HCT116 (cell line): ENCODE measurements at regions not wholly inside any gene's neighbourhood (a gene's known extent, or its start where the extent isn't known, plus 50 kb on each side); places are given as distances from the start of the nearest gene placed in this dataset.

Experiments
- EZH2phosphoT487 ChIP-seq: fragments of 200-600 bp; IDR thresholded peaks from 2 replicates; pipeline ENCODE4 v1.6.1; 2018; ENCODE audit warnings: antibody characterized with exemption, borderline replicate concordance
- MAX ChIP-seq: IDR thresholded peaks from 2 replicates; pipeline ENCODE4 v1.6.1; 2012
- POLR2A ChIP-seq: IDR thresholded peaks from 2 replicates; pipeline ENCODE4 v1.7.0; 2011; ENCODE audit warnings: borderline replicate concordance; ENCODE audit not compliant: insufficient read depth, insufficient read length; ENCODE audit errors: extremely low read depth
- POLR2AphosphoS5 ChIP-seq: IDR thresholded peaks from 2 replicates; pipeline ENCODE4 v1.6.1; 2011; ENCODE audit warnings: mild to moderate bottlenecking, low read depth, low read length, moderate library complexity
- YY1 ChIP-seq: IDR thresholded peaks from 2 replicates; pipeline ENCODE4 v1.6.1; 2011; ENCODE audit warnings: low read length, low read depth, moderate library complexity, mild to moderate bottlenecking; ENCODE audit not compliant: insufficient replicate concordance; ENCODE audit errors: extremely low read depth
- TF ChIP-seq, protein P1 (sequence below), 3 experiments: fragments of 200-600 bp in 1 of 3; sonication (generic) in 1 of 3; IDR thresholded peaks in 2 of 3; conservative IDR thresholded peaks in 1 of 3; 2 replicates each; pipeline ENCODE4 v1.5.1; 2012 to 2017; ENCODE audit warnings: low read depth in 2 of 3, low read length in 2 of 3, antibody characterized with exemption in 1 of 3, borderline replicate concordance in 1 of 3, control low read depth in 1 of 3, mild to moderate bottlenecking in 1 of 3, mixed read lengths in 1 of 3, mixed run types in 1 of 3, moderate library complexity in 1 of 3; ENCODE audit not compliant: insufficient read depth in 1 of 3
- TF ChIP-seq, protein P2 (sequence below): IDR thresholded peaks from 2 replicates; pipeline ENCODE4 v1.6.1; 2012

GRCh38 chr15:72864681-72865080, 81.1 kb upstream of the ADPGK start:
- TF ChIP-seq, protein P1, sequence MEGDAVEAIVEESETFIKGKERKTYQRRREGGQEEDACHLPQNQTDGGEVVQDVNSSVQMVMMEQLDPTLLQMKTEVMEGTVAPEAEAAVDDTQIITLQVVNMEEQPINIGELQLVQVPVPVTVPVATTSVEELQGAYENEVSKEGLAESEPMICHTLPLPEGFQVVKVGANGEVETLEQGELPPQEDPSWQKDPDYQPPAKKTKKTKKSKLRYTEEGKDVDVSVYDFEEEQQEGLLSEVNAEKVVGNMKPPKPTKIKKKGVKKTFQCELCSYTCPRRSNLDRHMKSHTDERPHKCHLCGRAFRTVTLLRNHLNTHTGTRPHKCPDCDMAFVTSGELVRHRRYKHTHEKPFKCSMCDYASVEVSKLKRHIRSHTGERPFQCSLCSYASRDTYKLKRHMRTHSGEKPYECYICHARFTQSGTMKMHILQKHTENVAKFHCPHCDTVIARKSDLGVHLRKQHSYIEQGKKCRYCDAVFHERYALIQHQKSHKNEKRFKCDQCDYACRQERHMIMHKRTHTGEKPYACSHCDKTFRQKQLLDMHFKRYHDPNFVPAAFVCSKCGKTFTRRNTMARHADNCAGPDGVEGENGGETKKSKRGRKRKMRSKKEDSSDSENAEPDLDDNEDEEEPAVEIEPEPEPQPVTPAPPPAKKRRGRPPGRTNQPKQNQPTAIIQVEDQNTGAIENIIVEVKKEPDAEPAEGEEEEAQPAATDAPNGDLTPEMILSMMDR (IDR thresholded peaks at IDR 0.05 in 2 of 3, conservative IDR thresholded peaks at IDR 0.05 in 1 of 3; ENCODE audit: borderline replicate concordance in 1 of 3, insufficient read depth in 1 of 3, low read depth in 2 of 3, low read length in 2 of 3) = no peak
- TF ChIP-seq, protein P2, sequence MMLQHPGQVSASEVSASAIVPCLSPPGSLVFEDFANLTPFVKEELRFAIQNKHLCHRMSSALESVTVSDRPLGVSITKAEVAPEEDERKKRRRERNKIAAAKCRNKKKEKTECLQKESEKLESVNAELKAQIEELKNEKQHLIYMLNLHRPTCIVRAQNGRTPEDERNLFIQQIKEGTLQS = no peak
- TF ChIP-seq EZH2phosphoT487 (no peak), MAX (no peak), POLR2A (no peak), POLR2AphosphoS5 (no peak), YY1 (no peak)
